NOMO-1 treated with DMSO at 0.1 percent for 48 hours (cell line): ENCODE measurements at regions not wholly inside any gene's neighbourhood (a gene's known extent, or its start where the extent isn't known, plus 50 kb on each side); places are given as distances from the start of the nearest gene placed in this dataset.

ENCODE experiments used
- DNase-seq: peaks from one replicate; lab custom pipeline; 2025; ENCODE audit not compliant: unreplicated experiment; lab: John Stamatoyannopoulos, UW

GRCh38 chr7:33750177-33750576, 155.2 kb upstream of the BMPER start:
- DNase-seq, result no peak

DNA sequence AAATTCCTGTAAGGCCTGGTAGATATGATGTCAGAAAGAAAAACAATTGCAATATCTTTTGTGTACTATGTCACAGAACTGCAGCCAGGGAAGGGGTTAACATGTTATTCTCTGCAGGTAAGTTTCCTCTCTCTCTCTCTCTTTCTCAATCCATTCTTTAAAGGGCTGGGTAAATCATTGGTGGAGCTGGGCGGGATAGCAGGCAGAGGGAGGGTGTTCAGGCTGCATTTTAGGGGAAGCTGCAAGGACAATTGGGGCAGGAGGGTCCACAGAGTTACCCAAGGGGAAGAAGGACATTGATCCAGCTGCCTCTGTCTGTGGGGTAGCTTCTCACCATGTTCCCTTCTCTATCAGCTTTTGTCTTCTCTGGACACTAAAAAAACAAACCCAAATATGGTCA, 153.9 kb upstream of the BMPER start:
- no peak for DNase-seq

DNA sequence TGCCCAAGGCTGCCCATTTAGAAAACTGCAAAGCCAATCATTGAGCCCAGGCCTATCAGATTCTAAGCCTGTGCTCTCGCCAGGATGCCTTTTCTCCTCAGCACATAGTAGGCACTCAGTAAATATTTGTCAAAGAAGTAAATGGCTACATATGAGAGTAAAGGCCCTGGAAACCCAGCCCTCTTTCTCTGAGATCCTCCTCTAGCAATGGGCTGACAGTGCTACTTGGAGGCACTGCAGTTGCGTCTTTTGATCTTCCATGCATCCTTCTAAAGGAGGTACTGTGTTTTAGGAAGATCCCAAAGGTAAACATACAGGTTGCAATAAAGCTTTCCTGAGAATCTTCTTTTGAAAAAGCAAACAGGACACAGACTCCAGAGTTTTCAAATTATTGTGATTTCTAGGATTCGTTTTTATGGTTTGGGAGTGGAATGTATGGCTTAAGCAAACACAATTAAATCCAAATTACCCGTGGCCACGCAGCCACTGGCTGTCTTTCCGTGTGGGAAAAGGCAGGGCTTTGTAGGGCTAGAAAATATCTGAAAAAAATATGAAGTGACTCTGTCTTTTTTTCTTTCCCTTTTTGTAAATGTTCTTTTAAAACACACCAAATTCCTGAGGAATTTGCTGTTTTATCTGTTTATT, 151.3 kb upstream of the BMPER start:
- DNase-seq, result no peak

DNA sequence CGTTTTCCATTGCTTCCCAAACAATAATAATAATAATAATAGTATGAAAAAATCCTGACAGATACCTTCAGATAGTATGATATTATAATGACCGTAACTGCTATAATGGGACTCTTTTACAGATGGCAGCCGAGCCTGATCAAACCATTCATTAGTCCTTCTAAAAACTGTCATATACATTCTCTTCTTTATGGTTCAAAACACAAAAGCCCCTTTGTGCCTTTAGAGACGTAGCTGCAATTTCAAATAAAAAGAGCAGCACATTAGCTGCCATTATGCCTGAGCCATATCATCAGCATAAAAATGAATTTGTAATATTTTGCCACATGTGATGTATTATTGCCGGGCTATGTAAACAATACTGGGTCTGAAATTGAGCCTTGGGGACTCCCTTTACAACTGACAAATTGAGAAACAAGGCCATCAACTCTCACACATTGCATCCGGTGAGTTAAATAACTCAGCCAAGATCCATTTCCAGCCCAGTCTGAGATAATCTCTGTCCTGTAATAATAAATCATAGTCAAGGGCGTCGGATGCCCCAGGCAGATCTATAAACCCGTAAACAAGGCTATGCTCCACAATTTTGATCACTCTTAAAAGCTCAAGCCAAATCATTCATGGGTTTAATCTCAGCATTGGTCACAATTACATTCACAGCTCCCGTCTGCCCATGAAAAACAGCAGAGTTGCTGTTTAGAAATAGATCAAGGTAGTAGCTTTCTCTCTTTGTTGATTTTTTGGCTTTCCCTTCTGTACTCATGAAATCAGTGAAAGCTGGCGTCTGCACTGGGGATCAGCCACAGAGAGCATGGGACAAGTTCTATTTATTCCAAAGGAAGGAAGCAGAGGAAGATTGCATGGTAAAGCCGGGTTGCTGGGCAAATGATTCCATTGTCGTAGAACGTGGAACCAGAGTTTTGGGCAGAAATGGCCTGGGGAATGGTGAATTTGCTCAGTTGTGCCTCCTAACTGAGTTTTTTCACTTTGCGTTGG, 150.1 kb upstream of the BMPER start:
- DNase-seq, result no peak

GRCh38 chr7:33757050-33757449, 148.3 kb upstream of the BMPER start:
- DNase-seq, result no peak

DNA sequence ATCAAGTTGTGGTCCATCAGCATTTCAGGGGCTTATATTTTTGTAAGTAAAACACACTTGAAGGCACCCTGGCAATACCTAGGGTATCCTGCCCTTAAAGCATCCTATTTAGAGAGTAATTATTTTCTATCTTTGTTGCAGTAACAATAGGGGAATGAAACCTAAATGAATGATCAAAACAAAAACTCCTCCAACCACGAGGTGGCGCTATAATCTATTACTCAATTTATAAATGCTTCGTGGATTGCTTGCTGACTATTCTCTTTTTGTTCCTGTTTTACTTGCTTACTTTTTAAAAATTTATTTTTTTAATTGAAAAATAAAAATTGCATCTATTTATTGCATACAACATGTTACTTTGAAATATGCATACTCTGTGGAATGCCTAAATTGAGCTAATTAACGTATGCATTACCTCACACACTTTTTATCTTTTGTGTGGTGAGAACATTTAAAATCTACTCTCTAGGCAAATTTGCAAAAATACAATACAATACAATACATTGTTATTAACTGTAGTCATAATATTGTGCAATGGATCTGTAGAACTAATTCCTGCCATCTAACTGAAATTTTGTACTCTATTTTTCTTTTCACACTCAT, 147.7 kb upstream of the BMPER start:
- DNase-seq, result peak; percentile 56

DNA sequence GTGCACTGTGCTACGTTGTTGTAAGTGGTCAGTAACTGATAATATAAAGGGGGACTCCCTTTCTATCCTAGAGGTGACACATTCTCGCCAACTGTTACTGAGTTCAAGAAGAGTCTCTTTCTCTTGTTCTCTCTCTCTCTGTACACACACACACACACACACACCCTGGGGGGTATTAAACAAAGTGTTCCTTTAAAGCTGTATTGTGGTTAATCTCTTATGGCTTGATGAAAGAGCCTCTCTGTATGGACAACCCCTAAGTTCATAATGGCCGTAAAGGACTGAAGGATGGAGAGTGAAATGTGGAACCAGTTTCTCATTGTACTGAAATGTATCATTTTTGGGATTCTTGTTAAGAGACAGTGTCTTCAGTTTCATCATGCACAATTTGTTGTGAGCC, 145.2 kb upstream of the BMPER start:
- no peak for DNase-seq

GRCh38 chr7:33760834-33761233, 144.5 kb upstream of the BMPER start:
- DNase-seq, result no peak

DNA sequence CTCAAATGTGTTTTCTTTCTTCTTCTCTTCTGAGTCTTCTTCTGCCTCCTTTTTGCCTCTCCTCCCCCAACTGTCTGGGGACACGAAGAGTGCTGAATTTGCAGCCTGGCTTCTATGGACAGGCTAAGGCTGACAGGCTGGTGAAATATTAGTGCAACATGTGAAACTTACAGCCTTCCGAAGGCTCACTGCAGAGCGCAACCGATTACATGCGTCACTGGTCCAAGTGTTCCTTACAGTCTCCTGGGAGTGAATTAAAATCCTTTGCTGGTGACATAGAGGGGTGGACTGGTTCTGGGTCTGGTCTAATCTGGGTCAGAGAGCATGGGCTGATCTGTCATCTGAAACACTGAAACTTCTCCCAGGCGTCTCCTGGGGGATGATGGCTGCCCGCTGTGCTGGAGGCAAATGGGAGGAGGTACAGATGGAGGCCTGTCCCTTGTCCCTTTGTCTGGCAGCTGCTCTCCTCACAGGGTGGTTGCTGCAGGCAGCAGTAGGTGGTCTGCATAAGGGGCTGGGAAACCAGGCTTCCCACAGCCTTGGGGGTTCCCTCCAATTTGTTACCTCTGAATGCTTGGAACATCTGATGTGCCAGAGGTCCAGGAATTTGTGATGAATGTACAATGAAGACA, 143.8 kb upstream of the BMPER start:
- no peak for DNase-seq

DNA sequence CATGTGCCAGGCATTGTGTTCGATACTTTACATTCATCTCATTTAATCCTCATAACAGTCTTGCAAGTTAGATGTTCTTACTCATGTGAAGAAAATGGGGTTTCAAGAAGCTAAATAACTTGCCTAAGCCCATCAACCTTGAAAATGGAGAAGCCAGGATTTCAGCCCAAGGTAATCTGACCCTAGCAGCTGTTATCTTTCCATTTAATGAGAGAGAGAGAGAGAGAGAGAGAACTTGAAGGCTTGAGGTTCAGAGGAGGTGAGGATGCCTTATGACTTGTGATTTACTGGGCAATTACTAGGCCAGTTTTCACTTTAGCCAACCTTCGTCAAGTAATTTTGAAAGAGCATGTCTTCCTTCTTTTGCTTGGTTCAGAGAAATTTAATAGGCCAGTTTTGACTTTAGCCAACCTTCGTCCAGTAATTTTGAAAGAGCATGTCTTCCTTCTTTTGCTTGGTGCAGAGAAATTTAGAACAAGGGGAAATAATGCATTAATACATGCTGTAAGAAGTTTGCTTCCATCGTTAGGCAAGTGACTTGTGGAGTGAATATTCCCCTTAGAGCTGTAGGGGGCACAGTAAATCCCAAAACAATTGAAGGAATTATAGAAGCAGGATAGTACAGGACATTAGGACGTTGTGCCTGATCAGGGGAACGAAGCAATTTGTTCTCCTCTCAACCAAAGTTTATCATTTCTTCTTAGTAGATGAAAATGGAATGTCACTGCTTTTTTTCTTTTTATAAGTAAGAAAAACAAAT, 143.0 kb upstream of the BMPER start:
- DNase-seq, result no peak

DNA sequence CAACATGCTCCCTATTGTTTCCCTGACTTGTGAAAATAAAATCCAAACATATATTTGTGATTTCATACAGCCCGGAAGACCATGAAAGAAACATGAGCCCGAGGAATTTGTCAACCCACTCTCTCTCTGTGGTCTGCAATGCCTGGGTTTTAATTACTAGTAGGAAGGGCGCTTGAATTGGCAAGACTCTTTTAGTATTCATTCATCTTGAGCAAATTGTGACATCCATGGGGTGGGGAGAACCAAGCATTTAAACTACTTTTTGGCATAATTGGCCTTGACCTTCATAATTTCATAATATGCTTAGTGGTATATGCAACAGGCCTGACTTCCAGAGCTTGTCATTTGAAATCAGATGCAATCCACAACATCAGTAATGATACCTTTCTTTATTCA, 142.4 kb upstream of the BMPER start:
- peak; percentile 12 for DNase-seq

DNA sequence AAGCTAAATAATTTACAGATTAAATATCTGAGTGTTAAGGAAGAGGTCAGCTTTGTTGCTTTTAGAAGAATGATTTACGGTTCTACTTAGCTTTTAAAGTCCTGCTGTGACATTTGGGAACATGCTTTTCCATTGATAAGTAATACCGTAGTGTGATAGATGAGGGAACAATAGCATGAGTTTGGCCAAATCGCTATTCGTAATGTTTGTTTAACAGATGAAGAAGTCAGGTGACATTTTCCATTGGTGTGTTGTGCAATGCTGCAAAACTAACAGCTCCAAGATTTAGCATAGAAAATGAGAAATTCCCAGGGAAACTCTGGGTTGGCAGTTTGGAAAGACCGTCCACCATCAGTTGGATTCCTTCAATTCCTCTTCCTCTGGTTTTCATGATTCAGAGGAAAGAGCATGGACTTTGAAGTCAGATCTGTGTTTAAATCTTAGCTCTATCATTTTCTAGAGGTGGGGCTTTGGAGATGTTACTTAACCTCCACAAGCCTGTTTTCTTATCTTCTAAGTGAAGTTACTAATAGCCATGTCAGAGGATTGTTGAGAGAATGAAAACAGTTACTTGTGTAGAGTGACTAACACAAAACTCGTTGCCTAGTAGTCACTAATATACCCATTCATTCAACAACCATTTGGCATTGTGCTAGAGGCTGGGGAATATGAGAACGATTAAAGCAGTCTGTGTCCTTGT, 140.4 kb upstream of the BMPER start:
- no peak for DNase-seq

DNA sequence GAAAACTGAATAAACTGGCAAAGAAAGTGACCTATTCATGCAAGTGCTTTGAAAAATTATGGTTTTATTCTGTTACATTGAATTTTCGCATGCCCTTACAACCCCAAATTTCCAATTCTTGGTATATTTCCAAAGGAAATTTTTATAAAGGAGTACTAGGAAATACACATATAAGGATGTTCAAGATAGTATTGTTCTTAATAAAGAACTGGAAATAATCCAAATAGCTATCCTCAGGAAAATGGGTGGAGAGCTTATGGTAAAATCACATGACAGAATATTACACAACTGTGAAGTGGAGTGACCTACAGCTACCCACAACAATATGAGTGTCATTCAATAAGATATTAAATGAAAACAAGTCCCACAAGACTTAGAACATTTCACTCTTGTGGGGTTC, 138.9 kb upstream of the BMPER start:
- DNase-seq, result no peak

GRCh38 chr7:33769930-33770329, 135.4 kb upstream of the BMPER start:
- DNase-seq, result no peak

- no peak for DNase-seq
These were observed 134.8 kb upstream of the BMPER start for GRCh38 chr7:33770576-33770975.

GRCh38 chr7:33771422-33771821, 133.9 kb upstream of the BMPER start:
- DNase-seq, result no peak

- no peak for DNase-seq
These were observed 132.3 kb upstream of the BMPER start for GRCh38 chr7:33773053-33773452.

DNA sequence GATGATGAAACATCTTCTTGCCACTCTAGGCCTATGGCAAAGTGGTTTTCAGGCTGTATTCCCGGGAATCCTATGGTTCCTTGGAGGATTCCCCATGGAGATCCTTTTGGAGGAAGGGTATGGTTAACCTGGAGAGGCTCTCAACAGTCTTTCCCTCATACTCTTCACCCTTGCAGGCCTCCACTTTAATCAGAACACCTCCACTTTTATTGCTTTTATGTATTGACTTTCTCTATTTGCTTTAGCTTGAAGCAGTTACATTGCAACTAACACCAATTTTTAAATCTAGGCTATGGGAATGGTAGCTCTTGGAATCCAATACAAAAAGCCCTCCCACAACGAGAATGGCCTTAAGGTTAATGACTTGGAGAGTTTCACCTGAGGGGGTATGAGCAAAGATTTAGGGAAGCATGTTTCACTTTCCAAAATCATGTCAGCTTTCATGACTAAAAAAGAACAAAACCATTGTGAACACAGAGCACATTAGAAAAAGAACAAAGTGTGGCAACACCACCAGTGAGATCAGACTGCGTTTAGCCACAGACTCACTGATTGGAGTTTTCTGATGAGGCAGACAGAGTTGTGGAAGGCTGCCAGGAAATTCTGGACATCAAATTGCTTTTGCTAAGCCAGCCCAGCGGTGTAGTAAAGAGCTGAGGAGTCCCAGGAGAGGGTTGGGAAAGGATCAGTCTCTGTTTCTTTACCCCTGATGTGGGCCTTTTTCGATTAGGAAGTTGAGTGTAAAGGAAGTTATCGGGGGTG, 130.4 kb upstream of the BMPER start:
- peak; percentile 45 for DNase-seq

GRCh38 chr7:33775790-33776189, 129.5 kb upstream of the BMPER start:
- no peak for DNase-seq
